HG02798 (cell line): ENCODE measurements at regions not wholly inside any gene's neighbourhood (a gene's known extent, or its start where the extent isn't known, plus 50 kb on each side); places are given as distances from the start of the nearest gene placed in this dataset.

Experiments
- ATAC-seq: cut with Tn5 transposase; IDR thresholded peaks from one replicate; pipeline ENCODE4 v1.9.1; 2021; ENCODE audit warnings: mild to moderate bottlenecking; ENCODE audit not compliant: unreplicated experiment, poor library complexity

GRCh38 chr4:23943478-23943877 is 53.6 kb upstream of the PPARGC1A start:
- no peak for ATAC-seq

DNA sequence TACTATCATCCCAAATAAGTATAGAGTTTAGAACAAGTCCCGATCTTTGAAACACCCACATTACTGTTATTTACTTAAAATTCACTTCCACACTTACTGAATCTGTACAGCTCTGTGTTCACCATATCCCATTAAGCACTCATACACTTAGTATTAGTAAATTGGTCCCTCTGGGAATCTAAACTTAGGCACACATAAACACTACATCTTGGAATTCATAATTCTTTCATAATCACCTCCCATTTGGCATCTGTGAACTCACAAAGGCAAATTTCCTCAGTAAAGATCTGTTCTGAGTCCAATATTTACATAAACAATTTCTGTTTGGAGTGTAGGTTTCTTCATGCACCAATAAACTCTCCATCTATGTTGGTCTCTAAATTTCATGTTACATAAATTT is 52.6 kb upstream of the PPARGC1A start:
- no peak for ATAC-seq
